IMR-90 (cell line): ENCODE measurements at regions not wholly inside any gene's neighbourhood (a gene's known extent, or its start where the extent isn't known, plus 50 kb on each side); places are given as distances from the start of the nearest gene placed in this dataset.
"Not testable (repeated sequence)": the region's sequence is repeated elsewhere in the genome, so short reads cannot be mapped to it uniquely, and the experiment has no call there.

Experiments used
- ATAC-seq: fragments of 200-7000 bp; cut with Tn5 transposase; 2 replicates; pipeline ENCODE4 v1.9.1; 2020; ENCODE audit warnings: low read depth, mild to moderate bottlenecking, moderate library complexity
- BruUV-seq: library from RNA; stranded (reverse); fragments of 400-500 nt; replicated peaks from 2 replicates; lab custom pipeline; 2021; lab: Mats Ljungman, UMichigan
- CTCF ChIA-PET: fragments of 300-600 bp; formaldehyde crosslinking; extraction: SDS; loops from one replicate; lab custom pipeline; 2021; ENCODE audit warnings: antibody characterized with exemption; lab: Yijun Ruan, JAX
- POLR2A ChIA-PET: fragments of 300-600 bp; sonication (Branson Sonifier 250); formaldehyde crosslinking; loops from one replicate; lab custom pipeline; 2022; ENCODE audit warnings: antibody characterized with exemption; ENCODE audit not compliant: unreplicated experiment; lab: Charles Lee
- DNase-seq: peaks from one replicate; pipeline ENCODE4 v3.0.0; 2013
- H2AFZ ChIP-seq: replicated peaks from 2 replicates; pipeline ENCODE3; 2013; ENCODE audit warnings: low read length, mild to moderate bottlenecking; ENCODE audit not compliant: poor library complexity
- H2AK5ac ChIP-seq: 2 replicates; pipeline ENCODE4 v1.6.1; 2013; ENCODE audit warnings: low read depth, low read length, inconsistent platforms
- H2AK9ac ChIP-seq: replicated peaks from 2 replicates; pipeline ENCODE3; 2013; ENCODE audit warnings: mild to moderate bottlenecking, low read depth, low read length, moderate library complexity; ENCODE audit not compliant: poor library complexity
- H2BK120ac ChIP-seq: 2 replicates; pipeline ENCODE4 v1.6.1; 2013; ENCODE audit warnings: low read depth, low read length, inconsistent platforms
- H2BK15ac ChIP-seq: 3 replicates; pipeline ENCODE4 v1.6.1; 2013; ENCODE audit warnings: low read depth, low read length, inconsistent platforms
- H2BK20ac ChIP-seq: 2 replicates; pipeline ENCODE4 v1.6.1; 2013; ENCODE audit warnings: low read depth, mild to moderate bottlenecking, inconsistent platforms, low read length, moderate library complexity
- H2BK5ac ChIP-seq: 2 replicates; pipeline ENCODE4 v1.6.1; 2013; ENCODE audit warnings: mild to moderate bottlenecking, low read depth, low read length, inconsistent platforms; ENCODE audit not compliant: poor library complexity, severe bottlenecking
- H3K14ac ChIP-seq: replicated peaks from 2 replicates; pipeline ENCODE4 v1.6.1; 2013; ENCODE audit warnings: low read depth, low read length, inconsistent platforms
- H3K18ac ChIP-seq: 2 replicates; pipeline ENCODE4 v1.6.1; 2013; ENCODE audit warnings: low read depth, low read length, control low read depth
- H3K23ac ChIP-seq: 2 replicates; pipeline ENCODE4 v1.6.1; 2013; ENCODE audit warnings: low read depth, low read length, inconsistent platforms
- H3K27ac ChIP-seq: 2 replicates; pipeline ENCODE4 v1.5.1; 2013; ENCODE audit warnings: mild to moderate bottlenecking, control low read depth, low read length; ENCODE audit not compliant: insufficient read depth
- H3K27me3 ChIP-seq: 2 replicates; pipeline ENCODE4 v1.6.1; 2013; ENCODE audit warnings: low read length; ENCODE audit not compliant: control insufficient read depth, insufficient read depth
- H3K36me3 ChIP-seq: 2 replicates; pipeline ENCODE4 v1.6.1; 2013; ENCODE audit warnings: low read length, mixed read lengths; ENCODE audit not compliant: control insufficient read depth, insufficient read depth
- H3K4ac ChIP-seq: 2 replicates; pipeline ENCODE4 v1.6.1; 2013; ENCODE audit warnings: low read depth, low read length, inconsistent platforms
- H3K4me1 ChIP-seq: 2 replicates; pipeline ENCODE4 v1.6.1; 2013; ENCODE audit warnings: low read length, mixed read lengths; ENCODE audit not compliant: control insufficient read depth, insufficient read depth
- H3K4me2 ChIP-seq: 2 replicates; pipeline ENCODE4 v1.6.1; 2013; ENCODE audit warnings: low read depth, mild to moderate bottlenecking, control low read depth, low read length, moderate library complexity
- H3K4me3 ChIP-seq: 2 replicates; pipeline ENCODE4 v1.5.1; 2013; ENCODE audit warnings: low read depth, mild to moderate bottlenecking, control low read depth, low read length, moderate library complexity; ENCODE audit not compliant: insufficient read depth
- H3K56ac ChIP-seq: 2 replicates; pipeline ENCODE4 v1.6.1; 2013; ENCODE audit warnings: low read length, inconsistent platforms; ENCODE audit not compliant: insufficient read depth; ENCODE audit errors: extremely low read depth
- H3K79me1 ChIP-seq, 2 experiments: 2 replicates each; pipeline ENCODE4 v1.6.1; 2013; ENCODE audit warnings: low read length in 2 of 2, inconsistent platforms in 1 of 2, low read depth in 1 of 2
- H3K9ac ChIP-seq: 2 replicates; pipeline ENCODE4 v1.6.1; 2013; ENCODE audit warnings: low read depth, low read length, control low read depth
- H3K9me1 ChIP-seq: 2 replicates; pipeline ENCODE4 v1.6.1; 2013; ENCODE audit warnings: low read length, inconsistent platforms; ENCODE audit not compliant: insufficient read depth
- H3K9me3 ChIP-seq: 2 replicates; pipeline ENCODE4 v1.6.1; 2013; ENCODE audit warnings: low read length; ENCODE audit not compliant: control insufficient read depth, insufficient read depth
- H4K20me1 ChIP-seq: 2 replicates; pipeline ENCODE4 v1.6.1; 2013; ENCODE audit warnings: low read length, inconsistent platforms; ENCODE audit not compliant: insufficient read depth
- H4K5ac ChIP-seq: 2 replicates; pipeline ENCODE4 v1.6.1; 2013; ENCODE audit warnings: mild to moderate bottlenecking, low read depth, low read length, control low read depth
- H4K8ac ChIP-seq, 2 experiments: 2 replicates each; pipeline ENCODE4 v1.6.1; 2013; ENCODE audit warnings: low read depth in 2 of 2, low read length in 2 of 2, control low read depth in 1 of 2, inconsistent platforms in 1 of 2
- H4K91ac ChIP-seq: 2 replicates; pipeline ENCODE4 v1.6.1; 2013; ENCODE audit warnings: low read depth, low read length, inconsistent platforms; ENCODE audit not compliant: insufficient read depth
- WGBS, 2 experiments: methylation state at CpG; one replicate each; pipeline versions ENCODE4 v1.1.5 to v1.1.7; 2013; ENCODE audit warnings: missing lambda C conversion rate in 2 of 2; ENCODE audit not compliant: insufficient read length in 1 of 2; ENCODE audit errors: extremely low coverage in 2 of 2; 5-methylcytosine and 5-hydroxymethylcytosine counted together
- dilution Hi-C: fragments of 300-500 bp; cut with HindIII; formaldehyde crosslinking; loops from one replicate; pipeline ENCODE4 v1.14.3; 2018; ENCODE audit warnings: low sequenced_read_pairs; ENCODE audit not compliant: unreplicated experiment
- in situ Hi-C: fragments of 300-500 bp; cut with MboI; formaldehyde crosslinking; loops from 3 replicates; pipeline ENCODE4 v1.14.3; 2019; ENCODE audit warnings: low sequenced_read_pairs, inconsistent platforms, mixed read lengths
- intact Hi-C: fragments of 100-400 bp; cut with micrococcal nuclease; formaldehyde crosslinking; loops from 2 replicates; pipeline ENCODE4 v1.10.0; 2022

- H4K5ac ChIP-seq, BruUV-seq, H4K8ac ChIP-seq, H3K14ac ChIP-seq, H3K36me3 ChIP-seq, H2BK120ac ChIP-seq, H3K23ac ChIP-seq, H3K4me1 ChIP-seq, H3K9me1 ChIP-seq, intact Hi-C loops, dilution Hi-C loops, ATAC-seq, POLR2A ChIA-PET, H3K27ac ChIP-seq, H4K20me1 ChIP-seq, DNase-seq, H2AK9ac ChIP-seq, H2BK15ac ChIP-seq, H4K91ac ChIP-seq, H3K56ac ChIP-seq, H2BK5ac ChIP-seq, H2AFZ ChIP-seq, H3K4ac ChIP-seq, H3K4me2 ChIP-seq, H3K79me1 ChIP-seq, H2BK20ac ChIP-seq, in situ Hi-C loops, H3K4me3 ChIP-seq, H3K9me3 ChIP-seq, H3K18ac ChIP-seq, H3K9ac ChIP-seq, H2AK5ac ChIP-seq, H3K27me3 ChIP-seq, CTCF ChIA-PET: not testable (repeated sequence)
- no CpG with 5 or more reads among the region's 3 CpGs for WGBS, 2 experiments
Observed at GRCh38 chr7:13025043-13025442, 337.6 kb downstream of the ARL4A start.
